RWPE1 (cell line): ENCODE measurements at regions not wholly inside any gene's neighbourhood (a gene's known extent, or its start where the extent isn't known, plus 50 kb on each side); places are given as distances from the start of the nearest gene placed in this dataset.
"Not testable (repeated sequence)": the region's sequence is repeated elsewhere in the genome, so short reads cannot be mapped to it uniquely, and the experiment has no call there.

Experiments used
- CTCF ChIA-PET: fragments of 350-600 bp; sonication (Branson Sonifier 250); formaldehyde crosslinking; extraction: SDS; loops from one replicate; lab custom pipeline; 2021; lab: Yijun Ruan, JAX
- POLR2A ChIA-PET: fragments of 400-600 bp; formaldehyde crosslinking; extraction: SDS; loops from one replicate; lab custom pipeline; 2020; ENCODE audit warnings: antibody characterized with exemption; ENCODE audit not compliant: low non-redundant PET; lab: Yijun Ruan, JAX
- DNase-seq: peaks from one replicate; pipeline ENCODE4 v3.0.0; 2012; ENCODE audit warnings: low spot score
- H3K27ac ChIP-seq: fragments of 450-650 bp; 2 replicates; pipeline ENCODE4 v1.5.1; 2017
- TF ChIP-seq, protein P1 (sequence below): fragments of 450-650 bp; conservative IDR thresholded peaks from 2 replicates; pipeline ENCODE4 v1.5.1; 2017; ENCODE audit warnings: low read depth, mild to moderate bottlenecking

DNA sequence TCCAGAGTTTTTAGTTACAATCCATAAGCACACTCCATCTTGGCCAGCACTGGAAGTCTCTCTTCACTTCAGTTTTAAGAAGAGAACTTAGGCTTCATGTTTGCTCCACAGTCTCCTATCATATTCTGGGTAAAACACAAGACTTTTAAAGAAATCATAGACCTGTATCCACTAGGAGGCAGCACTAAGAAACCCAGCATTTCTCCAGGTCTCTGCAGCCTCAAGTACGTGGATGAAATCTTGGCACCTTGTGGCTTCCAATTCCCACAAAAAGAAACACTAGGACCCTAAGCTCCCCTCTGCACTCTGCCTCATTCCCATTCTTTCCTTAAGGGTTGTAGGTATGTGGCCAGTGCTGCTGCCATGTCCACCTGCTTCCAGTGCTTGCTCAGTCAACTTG lies 367.3 kb upstream of the CASK start:
- TF ChIP-seq, protein P1, sequence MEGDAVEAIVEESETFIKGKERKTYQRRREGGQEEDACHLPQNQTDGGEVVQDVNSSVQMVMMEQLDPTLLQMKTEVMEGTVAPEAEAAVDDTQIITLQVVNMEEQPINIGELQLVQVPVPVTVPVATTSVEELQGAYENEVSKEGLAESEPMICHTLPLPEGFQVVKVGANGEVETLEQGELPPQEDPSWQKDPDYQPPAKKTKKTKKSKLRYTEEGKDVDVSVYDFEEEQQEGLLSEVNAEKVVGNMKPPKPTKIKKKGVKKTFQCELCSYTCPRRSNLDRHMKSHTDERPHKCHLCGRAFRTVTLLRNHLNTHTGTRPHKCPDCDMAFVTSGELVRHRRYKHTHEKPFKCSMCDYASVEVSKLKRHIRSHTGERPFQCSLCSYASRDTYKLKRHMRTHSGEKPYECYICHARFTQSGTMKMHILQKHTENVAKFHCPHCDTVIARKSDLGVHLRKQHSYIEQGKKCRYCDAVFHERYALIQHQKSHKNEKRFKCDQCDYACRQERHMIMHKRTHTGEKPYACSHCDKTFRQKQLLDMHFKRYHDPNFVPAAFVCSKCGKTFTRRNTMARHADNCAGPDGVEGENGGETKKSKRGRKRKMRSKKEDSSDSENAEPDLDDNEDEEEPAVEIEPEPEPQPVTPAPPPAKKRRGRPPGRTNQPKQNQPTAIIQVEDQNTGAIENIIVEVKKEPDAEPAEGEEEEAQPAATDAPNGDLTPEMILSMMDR: no peak
- ChIA-PET CTCF (no interaction called here), POLR2A (no interaction called here)
- no peak for DNase-seq
- H3K27ac ChIP-seq: no peak overlapping the region

DNA sequence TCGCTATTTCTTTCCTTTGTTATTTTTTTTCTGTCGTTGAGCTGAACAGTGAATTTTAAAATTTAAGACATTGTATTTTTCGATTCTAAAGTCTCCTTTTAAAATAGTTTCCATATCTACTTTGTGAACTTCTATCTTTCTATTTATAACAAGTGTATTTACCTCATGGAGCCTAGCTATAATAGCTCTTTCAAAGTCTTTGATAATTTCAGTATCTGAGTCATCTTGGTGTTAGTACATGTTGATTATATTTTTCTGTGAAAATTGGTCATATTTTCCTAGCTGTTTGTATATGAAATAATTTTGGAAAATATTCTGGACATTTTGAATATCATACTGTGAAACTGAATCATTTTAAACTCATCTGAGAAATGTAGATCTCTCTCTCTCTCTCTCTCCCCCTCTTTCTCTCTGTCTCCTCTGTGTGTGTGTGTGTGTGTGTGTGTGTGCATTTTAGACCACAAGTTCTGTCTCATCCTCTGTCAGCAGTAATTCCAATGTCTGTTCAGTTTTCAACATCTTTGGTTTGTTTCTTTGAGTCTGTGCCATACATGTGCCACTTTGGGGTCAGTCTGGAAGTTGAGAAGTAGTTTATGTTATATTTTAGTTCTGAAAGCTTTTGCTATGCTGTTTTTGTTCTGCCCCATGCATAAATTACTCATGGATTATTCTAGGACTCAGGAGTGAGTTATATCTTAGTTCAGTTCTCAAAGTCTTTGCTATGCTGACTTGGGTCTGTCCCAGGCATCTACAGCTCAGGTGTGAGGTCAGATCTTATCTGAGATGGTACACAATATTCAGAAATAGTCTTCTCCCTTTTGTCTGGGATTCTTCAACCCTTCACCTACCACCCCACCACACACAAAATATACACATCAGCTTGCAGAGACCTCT lies 366.4 kb upstream of the CASK start:
- no peak for DNase-seq
- ChIA-PET POLR2A (no interaction called here), CTCF (no interaction called here)
- TF ChIP-seq, protein P1: no peak
- H3K27ac ChIP-seq: no peak overlapping the region

DNA sequence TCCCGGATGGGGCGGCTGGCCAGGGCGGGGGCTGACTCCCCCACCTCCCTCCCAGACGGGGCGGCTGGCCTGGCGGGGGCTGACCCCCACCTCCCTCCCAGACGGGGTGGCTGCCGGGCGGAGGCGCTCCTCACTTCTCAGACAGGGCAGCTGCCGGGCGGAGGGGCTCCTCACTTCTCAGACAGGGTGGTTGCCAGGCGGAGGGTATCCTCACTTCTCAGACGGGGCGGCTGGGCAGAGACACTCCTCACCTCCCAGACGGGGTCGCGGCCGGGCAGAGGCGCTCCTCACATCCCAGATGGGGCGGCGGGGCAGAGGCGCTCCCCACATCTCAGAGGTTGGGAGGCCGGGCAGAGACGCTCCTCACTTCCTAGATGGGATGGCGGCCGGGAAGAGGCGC lies 362.3 kb upstream of the CASK start:
- POLR2A ChIA-PET, DNase-seq, CTCF ChIA-PET: not testable (repeated sequence)

GRCh38 chrX:42276982-42277690 lies 353.8 kb upstream of the CASK start:
- TF ChIP-seq, protein P1: no peak
- POLR2A ChIA-PET: no interaction called here
- DNase-seq: no peak
- no peak overlapping the region for H3K27ac ChIP-seq
- CTCF ChIA-PET: interaction anchor here (0.7 kb wide), 1 partner anchor 121 kb away, joined by 4 read pairs; no protein-coding TSS in a partner anchor

More for the DNA sequence above, 362.3 kb upstream of the CASK start:
- not testable (repeated sequence) for H3K27ac ChIP-seq

- ChIA-PET POLR2A (no interaction called here), CTCF (no interaction called here)
- no peak overlapping the region for H3K27ac ChIP-seq
- TF ChIP-seq, protein P1: no peak
- DNase-seq: no peak
Measured at GRCh38 chrX:42274151-42274550, 350.8 kb upstream of the CASK start.

- DNase-seq: no peak
- TF ChIP-seq, protein P1: no peak
- H3K27ac ChIP-seq: no peak overlapping the region
- CTCF ChIA-PET: no interaction called here
- POLR2A ChIA-PET: no interaction called here
Measured at GRCh38 chrX:42273387-42273786, 350.0 kb upstream of the CASK start.
